ENCODE measurements at regions not wholly inside any gene's neighbourhood (a gene's known extent, or its start where the extent isn't known, plus 50 kb on each side); places are given as distances from the start of the nearest gene placed in this dataset.

- TF ChIP-seq CTCF (conservative IDR thresholded peaks at IDR 0.05; ENCODE audit: low read depth, low read length) (no peak), EZH2phosphoT487 (IDR thresholded peaks at IDR 0.05; ENCODE audit: borderline replicate concordance, low read length) (no peak)
Measured at GRCh38 chr10:90245623-90246022, 544.2 kb downstream of the KIF20B start.
